NOMO-1 (cell line): ENCODE measurements at regions not wholly inside any gene's neighbourhood (a gene's known extent, or its start where the extent isn't known, plus 50 kb on each side); places are given as distances from the start of the nearest gene placed in this dataset.
"Not testable (repeated sequence)": the region's sequence is repeated elsewhere in the genome, so short reads cannot be mapped to it uniquely, and the experiment has no call there.

ENCODE experiments used
- DNase-seq, 2 experiments: peaks; one replicate each; lab custom pipeline; 2025; ENCODE audit not compliant: unreplicated experiment in 2 of 2; lab: John Stamatoyannopoulos, UW

GRCh38 chr2:13652531-13653313, 936.0 kb downstream of the TRIB2 start:
- DNase-seq = peak; percentile 36 to 40

GRCh38 chr2:13654416-13654815, 937.7 kb downstream of the TRIB2 start:
- no peak for DNase-seq

GRCh38 chr2:13660231-13660630, 943.5 kb downstream of the TRIB2 start:
- DNase-seq = no peak

GRCh38 chr2:13662055-13662454, 945.3 kb downstream of the TRIB2 start:
- no peak for DNase-seq

- DNase-seq = peak; percentile 47 to 85
Observed at GRCh38 chr2:13666582-13667414, 950.1 kb downstream of the TRIB2 start.

GRCh38 chr2:13667415-13667757, 950.6 kb downstream of the TRIB2 start:
- no peak for DNase-seq

- no peak for DNase-seq
Observed at GRCh38 chr2:13669607-13670006, 952.9 kb downstream of the TRIB2 start.

GRCh38 chr2:13673821-13674220, 957.1 kb downstream of the TRIB2 start:
- not testable (repeated sequence) for DNase-seq

- peak; percentile 2 to 31 for DNase-seq
Observed at GRCh38 chr2:13676269-13676668, 956.2 kb upstream of the LRATD1 start.

GRCh38 chr2:13681936-13682335, 950.6 kb upstream of the LRATD1 start:
- peak; percentile 43 to 66 for DNase-seq

- DNase-seq = no peak
Observed at GRCh38 chr2:13682540-13683272, 949.8 kb upstream of the LRATD1 start.

GRCh38 chr2:13686262-13686661, 946.3 kb upstream of the LRATD1 start:
- DNase-seq = no peak

- no peak for DNase-seq
Observed at GRCh38 chr2:13694673-13695072, 937.8 kb upstream of the LRATD1 start.

GRCh38 chr2:13696601-13697000, 935.9 kb upstream of the LRATD1 start:
- no peak for DNase-seq

- no peak for DNase-seq
Observed at GRCh38 chr2:13698847-13699246, 933.7 kb upstream of the LRATD1 start.

GRCh38 chr2:13699939-13700338, 932.6 kb upstream of the LRATD1 start:
- DNase-seq = not testable (repeated sequence)

GRCh38 chr2:13711154-13711553, 921.4 kb upstream of the LRATD1 start:
- no peak for DNase-seq

GRCh38 chr2:13714466-13714865, 918.1 kb upstream of the LRATD1 start:
- no peak for DNase-seq

GRCh38 chr2:13725945-13726344, 906.6 kb upstream of the LRATD1 start:
- no peak for DNase-seq

- DNase-seq = no peak
Observed at GRCh38 chr2:13745330-13745729, 887.2 kb upstream of the LRATD1 start.

- no peak for DNase-seq
Observed at GRCh38 chr2:13751955-13752354, 880.6 kb upstream of the LRATD1 start.
